Mesothelial cell of epicardium (in vitro differentiated cells): ENCODE measurements at regions not wholly inside any gene's neighbourhood (a gene's known extent, or its start where the extent isn't known, plus 50 kb on each side); places are given as distances from the start of the nearest gene placed in this dataset.

Experiments
- DNase-seq, 2 experiments: peaks; one replicate each; pipeline ENCODE4 v3.0.0; 2021; ENCODE audit warnings: low spot score in 2 of 2; ENCODE audit not compliant: unreplicated experiment in 2 of 2
- H3K27ac Mint-ChIP-seq: 2 replicates; pipeline ENCODE4 v1.8.0; 2021; ENCODE audit warnings: mixed read lengths
- H3K27me3 Mint-ChIP-seq: 2 replicates; pipeline ENCODE4 v1.8.0; 2021; ENCODE audit warnings: low read depth, mixed read lengths
- H3K36me3 Mint-ChIP-seq: 2 replicates; pipeline ENCODE4 v1.8.0; 2021; ENCODE audit warnings: mixed read lengths
- H3K4me1 Mint-ChIP-seq: 2 replicates; pipeline ENCODE4 v1.8.0; 2021; ENCODE audit warnings: mixed read lengths
- H3K4me3 Mint-ChIP-seq: 2 replicates; pipeline ENCODE4 v1.8.0; 2021; ENCODE audit warnings: mild to moderate bottlenecking, moderate library complexity, mixed read lengths
- H3K9me3 Mint-ChIP-seq: 2 replicates; pipeline ENCODE4 v1.8.0; 2021; ENCODE audit warnings: mixed read lengths
- TF ChIP-seq, protein P1 (sequence below): fragments of 200-600 bp; sonication (generic); IDR thresholded peaks from one replicate; pipeline ENCODE4 v1.5.0; 2021; ENCODE audit warnings: antibody characterized with exemption; ENCODE audit not compliant: unreplicated experiment

DNA sequence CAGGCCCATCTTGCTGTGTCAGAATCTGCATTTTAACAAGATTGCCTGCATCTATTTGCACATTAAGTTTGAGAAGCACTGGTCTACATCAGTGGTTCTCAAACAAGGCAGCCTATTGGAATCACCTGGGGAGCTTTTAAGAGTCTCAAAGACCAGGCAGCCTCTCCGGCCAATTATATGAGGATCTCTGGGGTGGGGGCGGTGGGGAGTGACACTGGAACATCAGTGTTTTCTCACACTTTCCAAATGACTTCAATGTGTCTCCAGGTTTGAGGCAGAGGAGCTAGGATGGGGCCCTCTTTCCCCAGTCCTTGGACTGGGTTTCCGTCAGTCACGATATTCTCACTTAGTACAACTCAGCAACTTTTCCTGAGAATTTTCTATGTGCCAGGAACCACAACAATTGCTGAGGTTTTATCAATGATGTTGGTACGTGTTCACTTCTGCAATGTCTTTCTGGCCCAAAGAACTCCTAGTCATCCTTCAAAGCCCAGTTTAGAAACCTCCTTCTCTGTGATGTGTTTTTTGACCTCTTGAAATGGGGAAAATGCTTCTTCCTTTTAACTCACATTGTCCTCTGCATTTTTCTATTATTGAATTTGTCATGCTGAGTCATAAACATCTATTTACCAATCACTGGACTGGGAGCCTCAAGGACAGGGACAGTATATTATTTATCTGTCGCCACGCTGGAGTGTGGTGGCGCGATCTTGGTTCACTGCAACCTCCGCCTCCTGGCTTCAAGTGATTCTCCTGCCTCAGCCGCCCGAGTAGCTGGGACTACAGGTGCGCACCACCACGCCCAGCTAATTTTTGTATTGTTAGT is 130.9 kb downstream of the MYCN start:
- H3K36me3 Mint-ChIP-seq, result no peaks in the 10 kb centered on the region
- no peak for DNase-seq
- no peak overlapping the region for H3K4me3 Mint-ChIP-seq
- peaks cover 8% of the 10 kb centered on the region for H3K4me1 Mint-ChIP-seq
- H3K27ac Mint-ChIP-seq, result no peak overlapping the region
- TF ChIP-seq, protein P1, sequence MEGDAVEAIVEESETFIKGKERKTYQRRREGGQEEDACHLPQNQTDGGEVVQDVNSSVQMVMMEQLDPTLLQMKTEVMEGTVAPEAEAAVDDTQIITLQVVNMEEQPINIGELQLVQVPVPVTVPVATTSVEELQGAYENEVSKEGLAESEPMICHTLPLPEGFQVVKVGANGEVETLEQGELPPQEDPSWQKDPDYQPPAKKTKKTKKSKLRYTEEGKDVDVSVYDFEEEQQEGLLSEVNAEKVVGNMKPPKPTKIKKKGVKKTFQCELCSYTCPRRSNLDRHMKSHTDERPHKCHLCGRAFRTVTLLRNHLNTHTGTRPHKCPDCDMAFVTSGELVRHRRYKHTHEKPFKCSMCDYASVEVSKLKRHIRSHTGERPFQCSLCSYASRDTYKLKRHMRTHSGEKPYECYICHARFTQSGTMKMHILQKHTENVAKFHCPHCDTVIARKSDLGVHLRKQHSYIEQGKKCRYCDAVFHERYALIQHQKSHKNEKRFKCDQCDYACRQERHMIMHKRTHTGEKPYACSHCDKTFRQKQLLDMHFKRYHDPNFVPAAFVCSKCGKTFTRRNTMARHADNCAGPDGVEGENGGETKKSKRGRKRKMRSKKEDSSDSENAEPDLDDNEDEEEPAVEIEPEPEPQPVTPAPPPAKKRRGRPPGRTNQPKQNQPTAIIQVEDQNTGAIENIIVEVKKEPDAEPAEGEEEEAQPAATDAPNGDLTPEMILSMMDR, result no peak
- peaks cover 3% of the 10 kb centered on the region for H3K9me3 Mint-ChIP-seq
- H3K27me3 Mint-ChIP-seq, result no peaks in the 10 kb centered on the region

DNA sequence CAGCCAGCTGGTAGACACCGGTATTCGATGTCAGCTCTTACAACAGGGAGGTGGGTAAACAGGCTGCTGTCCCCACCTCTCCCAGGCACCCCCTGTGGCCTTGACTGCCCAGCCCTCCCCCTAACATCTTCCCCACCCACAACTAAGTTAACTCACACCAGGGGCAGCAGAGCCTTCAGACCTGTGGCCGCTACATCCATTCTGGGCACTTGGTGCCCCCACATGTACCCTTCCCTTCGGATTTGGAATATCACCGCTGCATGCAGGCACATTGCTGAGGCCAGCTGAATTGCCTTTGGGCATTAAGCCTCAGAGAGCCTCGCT is 130.3 kb downstream of the MYCN start:
- no peak for DNase-seq
- no peaks in the 10 kb centered on the region for H3K36me3 Mint-ChIP-seq
- H3K4me1 Mint-ChIP-seq, result peaks cover 8% of the 10 kb centered on the region
- TF ChIP-seq, protein P1, result no peak
- H3K27me3 Mint-ChIP-seq, result no peaks in the 10 kb centered on the region
- no peak overlapping the region for H3K4me3 Mint-ChIP-seq
- H3K9me3 Mint-ChIP-seq, result peaks cover 3% of the 10 kb centered on the region
- H3K27ac Mint-ChIP-seq, result no peak overlapping the region

DNA sequence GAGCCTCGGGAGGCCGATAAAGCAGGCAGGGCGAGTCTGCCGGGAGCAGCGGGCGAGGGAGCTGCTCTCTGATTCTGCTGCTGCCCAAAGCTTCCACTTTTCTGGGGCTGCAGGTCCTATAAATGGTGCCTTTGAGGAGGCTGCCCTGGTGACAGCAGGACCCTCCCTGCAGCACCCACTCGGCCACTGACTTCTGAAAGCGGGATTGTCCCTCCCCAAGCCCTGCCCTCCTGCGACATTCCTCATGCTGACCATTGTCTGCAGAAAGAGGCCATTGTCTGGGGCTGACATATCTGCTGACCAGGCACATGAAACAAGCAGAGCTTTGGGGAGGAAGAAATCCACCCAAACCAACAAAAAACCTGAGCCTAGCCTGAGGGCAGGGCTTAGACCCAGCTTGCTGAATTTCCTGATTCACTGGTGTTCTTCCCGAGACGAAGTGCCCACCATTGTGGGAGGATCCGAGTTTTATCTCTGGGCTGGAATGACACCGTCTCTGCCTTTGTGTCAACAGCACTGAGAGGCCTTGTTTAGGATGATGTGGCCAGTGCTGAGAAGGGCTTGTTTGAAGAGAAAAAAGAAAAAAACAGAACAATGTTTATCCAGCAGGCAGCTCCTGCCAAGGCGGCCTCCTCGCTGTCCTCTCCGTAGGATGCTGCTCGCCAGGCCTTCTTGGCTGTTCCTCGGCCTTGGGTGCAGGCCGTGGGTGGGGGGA is 129.7 kb downstream of the MYCN start:
- H3K4me3 Mint-ChIP-seq, result no peak overlapping the region
- peaks cover 3% of the 10 kb centered on the region for H3K9me3 Mint-ChIP-seq
- H3K4me1 Mint-ChIP-seq, result peaks cover 8% of the 10 kb centered on the region
- DNase-seq, result no peak
- TF ChIP-seq, protein P1, result no peak
- no peaks in the 10 kb centered on the region for H3K27me3 Mint-ChIP-seq
- no peaks in the 10 kb centered on the region for H3K36me3 Mint-ChIP-seq
- peak overlapping the region; percentile 44 for H3K27ac Mint-ChIP-seq

DNA sequence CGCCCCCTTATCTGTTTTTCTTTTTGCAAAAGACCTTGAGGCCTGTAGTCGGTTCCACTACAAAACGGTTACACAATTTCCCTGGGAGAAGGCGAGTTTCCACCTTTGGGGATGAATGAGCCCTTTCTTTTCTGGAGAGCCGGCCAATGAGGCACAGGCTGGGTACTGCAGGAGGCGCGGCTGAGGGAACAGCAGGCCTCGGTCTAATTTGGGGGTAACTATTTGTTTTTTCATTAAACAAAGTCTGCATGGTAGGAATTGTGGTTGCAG is 129.2 kb downstream of the MYCN start:
- H3K9me3 Mint-ChIP-seq, result peaks cover 3% of the 10 kb centered on the region
- TF ChIP-seq, protein P1, result no peak
- no peak overlapping the region for H3K27ac Mint-ChIP-seq
- peaks cover 8% of the 10 kb centered on the region for H3K4me1 Mint-ChIP-seq
- H3K27me3 Mint-ChIP-seq, result no peaks in the 10 kb centered on the region
- H3K4me3 Mint-ChIP-seq, result no peak overlapping the region
- DNase-seq, result no peak
- no peaks in the 10 kb centered on the region for H3K36me3 Mint-ChIP-seq

DNA sequence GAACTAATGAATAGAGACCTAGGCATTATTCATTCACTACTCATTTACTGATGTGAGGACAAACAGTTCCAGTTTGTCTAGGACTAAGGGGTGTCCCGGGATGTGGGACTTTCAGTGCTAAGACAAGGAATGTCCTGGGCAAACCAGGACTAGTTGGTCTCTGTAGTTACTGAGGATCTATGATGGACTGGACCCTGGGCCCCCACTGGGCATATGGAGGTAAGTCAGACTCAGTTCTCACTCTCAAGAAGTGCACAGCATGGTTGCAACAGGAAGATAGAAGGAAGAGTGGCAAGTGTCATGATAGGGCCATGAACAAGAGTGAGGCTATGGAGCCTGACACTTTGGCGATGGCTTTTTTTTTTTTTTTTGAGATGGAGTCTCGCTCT is 128.2 kb downstream of the MYCN start:
- no peak overlapping the region for H3K4me3 Mint-ChIP-seq
- peaks cover 10% of the 10 kb centered on the region for H3K9me3 Mint-ChIP-seq
- H3K27ac Mint-ChIP-seq, result no peak overlapping the region

More for the DNA sequence above, 128.2 kb downstream of the MYCN start:
- TF ChIP-seq, protein P1, result no peak
- Mint-ChIP-seq H3K27me3 (no peaks in the 10 kb centered on the region), H3K36me3 (peaks cover 7% of the 10 kb centered on the region), H3K4me1 (peaks cover 8% of the 10 kb centered on the region)
- no peak for DNase-seq
